Activated B cell treated with CpG ODN at 0.5 μM for 24 hours (primary cell): ENCODE measurements at regions not wholly inside any gene's neighbourhood (a gene's known extent, or its start where the extent isn't known, plus 50 kb on each side); places are given as distances from the start of the nearest gene placed in this dataset.

Experiments
- ATAC-seq: fragments of 200-7000 bp; cut with Tn5 transposase; one replicate; pipeline ENCODE4 v1.10.0; 2021; ENCODE audit warnings: low read depth, mild to moderate bottlenecking, moderate library complexity
- CTCF ChIA-PET: fragments of 350-600 bp; sonication (Branson Sonifier 250); formaldehyde crosslinking; loops from one replicate; lab custom pipeline; 2021; ENCODE audit warnings: antibody characterized with exemption; lab: Charles Lee
- POLR2A ChIA-PET: fragments of 350-600 bp; sonication (Branson Sonifier 250); formaldehyde crosslinking; loops from one replicate; lab custom pipeline; 2021; ENCODE audit warnings: antibody characterized with exemption; lab: Charles Lee
- DNase-seq: peaks from one replicate; pipeline ENCODE4 v3.0.0; 2022
- H3K27ac Mint-ChIP-seq: one replicate; pipeline ENCODE4 v1.8.0; 2020; ENCODE audit warnings: mixed read lengths
- H3K27me3 Mint-ChIP-seq: one replicate; pipeline ENCODE4 v1.8.0; 2021; ENCODE audit warnings: mixed read lengths
- H3K36me3 Mint-ChIP-seq: one replicate; pipeline ENCODE4 v1.8.0; 2021; ENCODE audit warnings: low read depth, mixed read lengths
- H3K4me1 Mint-ChIP-seq: one replicate; pipeline ENCODE4 v1.8.0; 2021; ENCODE audit warnings: mixed read lengths
- H3K4me3 Mint-ChIP-seq: one replicate; pipeline ENCODE4 v1.8.0; 2020; ENCODE audit warnings: mild to moderate bottlenecking, mixed read lengths
- H3K9me3 Mint-ChIP-seq: one replicate; pipeline ENCODE4 v1.8.0; 2020; ENCODE audit warnings: mixed read lengths
- intact Hi-C: fragments of 100-400 bp; cut with micrococcal nuclease; formaldehyde crosslinking; loops from one replicate; pipeline ENCODE4 v1.15.1; 2024
- TF ChIP-seq, protein P1 (sequence below): fragments of 200-600 bp; IDR thresholded peaks from one replicate; pipeline ENCODE4 v1.8.0; 2022; ENCODE audit warnings: antibody characterized with exemption, mild to moderate bottlenecking

DNA sequence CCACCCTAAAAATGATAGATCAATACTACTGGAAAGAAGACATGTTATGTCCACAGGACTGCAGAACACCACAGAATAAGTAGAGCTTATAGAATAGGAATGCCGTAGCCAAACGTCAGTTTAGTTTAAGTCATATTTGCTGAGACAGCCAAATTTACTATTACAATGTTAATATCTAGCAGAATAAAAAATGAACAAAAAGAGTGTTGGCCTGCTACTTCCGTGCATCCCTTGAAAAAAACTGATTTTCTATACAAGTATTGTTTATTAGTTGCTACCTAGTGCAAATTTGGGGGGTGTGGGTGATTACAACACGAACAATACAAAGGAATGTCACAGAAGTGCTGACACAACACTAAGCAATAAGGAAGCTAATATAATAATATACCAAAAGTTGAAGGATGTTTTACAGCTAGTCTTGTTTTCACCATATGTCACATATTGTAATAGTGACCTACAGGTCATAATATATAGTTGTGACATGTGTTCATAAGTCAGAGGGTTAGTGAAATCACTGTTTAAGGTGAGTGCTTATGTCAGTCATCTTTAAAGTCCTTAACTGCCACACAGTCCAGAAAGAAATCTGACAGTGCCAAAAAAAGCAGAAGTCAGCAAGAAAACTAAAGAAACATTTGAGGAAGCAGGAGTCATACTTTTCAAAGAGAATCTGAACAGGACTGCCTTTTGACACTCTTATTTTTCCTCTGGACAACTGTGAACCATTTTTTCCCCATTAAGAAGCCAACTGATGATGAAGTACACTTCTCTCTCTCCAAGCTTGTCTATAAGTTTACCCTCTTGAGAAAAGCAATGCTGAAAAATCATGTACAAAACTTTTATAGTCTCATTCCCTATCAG, 376.4 kb downstream of the ZEB2 start:
- Mint-ChIP-seq H3K36me3 (peaks cover 7% of the 10 kb centered on the region), H3K27ac (no peak overlapping the region), H3K9me3 (no peaks in the 10 kb centered on the region), H3K27me3 (no peaks in the 10 kb centered on the region), H3K4me1 (peaks cover 7% of the 10 kb centered on the region), H3K4me3 (no peak overlapping the region)
- DNase-seq (no peak), ATAC-seq (peak; percentile 42)
- ChIA-PET CTCF (no interaction called here), POLR2A (no interaction called here)
- intact Hi-C loops: no loop called here
- TF ChIP-seq, protein P1, sequence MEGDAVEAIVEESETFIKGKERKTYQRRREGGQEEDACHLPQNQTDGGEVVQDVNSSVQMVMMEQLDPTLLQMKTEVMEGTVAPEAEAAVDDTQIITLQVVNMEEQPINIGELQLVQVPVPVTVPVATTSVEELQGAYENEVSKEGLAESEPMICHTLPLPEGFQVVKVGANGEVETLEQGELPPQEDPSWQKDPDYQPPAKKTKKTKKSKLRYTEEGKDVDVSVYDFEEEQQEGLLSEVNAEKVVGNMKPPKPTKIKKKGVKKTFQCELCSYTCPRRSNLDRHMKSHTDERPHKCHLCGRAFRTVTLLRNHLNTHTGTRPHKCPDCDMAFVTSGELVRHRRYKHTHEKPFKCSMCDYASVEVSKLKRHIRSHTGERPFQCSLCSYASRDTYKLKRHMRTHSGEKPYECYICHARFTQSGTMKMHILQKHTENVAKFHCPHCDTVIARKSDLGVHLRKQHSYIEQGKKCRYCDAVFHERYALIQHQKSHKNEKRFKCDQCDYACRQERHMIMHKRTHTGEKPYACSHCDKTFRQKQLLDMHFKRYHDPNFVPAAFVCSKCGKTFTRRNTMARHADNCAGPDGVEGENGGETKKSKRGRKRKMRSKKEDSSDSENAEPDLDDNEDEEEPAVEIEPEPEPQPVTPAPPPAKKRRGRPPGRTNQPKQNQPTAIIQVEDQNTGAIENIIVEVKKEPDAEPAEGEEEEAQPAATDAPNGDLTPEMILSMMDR: no peak

DNA sequence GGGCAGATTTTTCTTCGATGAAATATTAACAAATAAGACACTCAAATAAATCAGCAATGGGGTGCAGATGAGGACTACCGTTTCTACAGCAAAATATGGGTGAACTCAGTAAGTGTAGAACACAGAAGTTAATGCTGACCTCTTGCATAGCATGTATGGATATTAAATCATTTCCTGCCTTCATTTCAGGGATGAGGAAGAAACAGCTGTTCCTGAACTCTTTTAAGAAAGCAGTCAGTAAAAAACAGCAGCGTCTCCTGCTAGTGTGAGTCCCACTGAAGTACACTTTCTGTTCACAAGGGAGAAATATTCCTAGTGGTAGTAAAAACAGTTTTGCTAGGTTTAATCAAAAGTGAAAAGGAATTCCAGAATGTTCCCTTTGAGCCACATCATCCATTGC, 379.0 kb downstream of the ZEB2 start:
- Mint-ChIP-seq H3K36me3 (peaks cover 11% of the 10 kb centered on the region), H3K9me3 (no peaks in the 10 kb centered on the region), H3K27me3 (no peaks in the 10 kb centered on the region), H3K4me1 (peaks cover 13% of the 10 kb centered on the region), H3K27ac (no peak overlapping the region), H3K4me3 (no peak overlapping the region)
- intact Hi-C loops: no loop called here
- ATAC-seq (no peak), DNase-seq (no peak)
- POLR2A ChIA-PET: no interaction called here
- CTCF ChIA-PET: no interaction called here
- TF ChIP-seq, protein P1: no peak

DNA sequence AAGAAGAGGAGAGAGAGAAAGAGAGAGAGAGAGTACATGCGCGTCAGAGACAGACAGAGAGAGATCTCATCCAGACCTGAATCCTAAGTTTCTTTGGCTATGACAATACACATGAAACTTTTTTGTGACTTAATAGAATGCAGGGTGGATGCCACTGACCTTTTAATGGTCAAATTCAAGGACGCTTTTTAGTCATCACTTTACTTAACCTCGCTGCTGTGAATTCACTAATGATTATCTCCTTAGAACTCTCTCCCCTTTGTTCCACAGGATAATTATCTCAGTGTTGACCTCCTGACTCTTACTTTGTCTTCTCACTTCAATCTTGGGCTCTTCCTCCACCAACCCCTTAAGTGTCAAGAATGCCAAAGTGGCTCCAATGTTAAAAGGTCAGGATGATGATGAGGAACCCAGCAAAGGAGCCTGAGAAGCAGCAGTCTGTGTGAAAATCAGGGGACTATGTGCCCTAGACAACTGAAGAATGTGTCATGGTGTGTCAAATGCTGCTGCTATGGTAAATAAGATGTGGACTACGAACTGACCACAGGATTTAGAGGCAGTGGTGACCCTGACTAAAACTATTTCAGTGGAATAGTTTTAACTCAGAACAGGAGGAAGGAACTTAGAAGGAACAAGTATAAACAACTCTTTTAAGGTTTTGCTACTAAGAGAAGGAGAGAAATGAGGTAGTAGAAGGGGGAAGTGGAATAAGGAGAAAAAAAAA, 382.1 kb downstream of the ZEB2 start:
- Mint-ChIP-seq H3K36me3 (peaks cover 15% of the 10 kb centered on the region), H3K27ac (no peak overlapping the region)

DNA sequence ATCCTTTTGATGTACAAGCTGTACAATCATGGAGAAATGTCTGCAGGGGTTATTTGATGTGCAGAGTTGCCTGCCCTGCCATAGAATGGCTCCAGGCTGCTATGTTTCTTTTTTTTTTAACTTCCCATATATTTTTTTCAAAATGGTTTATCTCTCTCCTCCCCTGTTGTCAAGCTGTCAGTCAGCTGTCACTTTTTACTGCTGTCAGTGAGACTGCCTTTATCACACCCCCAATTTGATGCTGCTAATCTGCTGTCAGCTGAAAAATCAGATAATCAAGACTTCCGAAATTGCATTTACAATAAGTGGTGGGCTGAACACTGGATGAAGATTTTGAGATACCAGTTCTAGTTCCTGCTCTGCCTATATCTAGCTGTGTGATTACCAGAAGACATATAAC, 382.6 kb downstream of the ZEB2 start:
- intact Hi-C loops: no loop called here
- peaks cover 6% of the 10 kb centered on the region for H3K4me1 Mint-ChIP-seq
- TF ChIP-seq, protein P1: no peak
- ChIA-PET CTCF (no interaction called here), POLR2A (no interaction called here)
- peaks cover 15% of the 10 kb centered on the region for H3K36me3 Mint-ChIP-seq
- no peak for DNase-seq
- H3K27me3 Mint-ChIP-seq: no peaks in the 10 kb centered on the region
- no peak for ATAC-seq
- no peaks in the 10 kb centered on the region for H3K9me3 Mint-ChIP-seq
- no peak overlapping the region for H3K27ac Mint-ChIP-seq
- no peak overlapping the region for H3K4me3 Mint-ChIP-seq

More for the DNA sequence above, 382.1 kb downstream of the ZEB2 start:
- TF ChIP-seq, protein P1: no peak
- intact Hi-C loops: no loop called here
- no peaks in the 10 kb centered on the region for H3K27me3 Mint-ChIP-seq
- H3K4me1 Mint-ChIP-seq: peaks cover 6% of the 10 kb centered on the region
- POLR2A ChIA-PET: no interaction called here
- no peak for ATAC-seq
- no peak for DNase-seq
- CTCF ChIA-PET: no interaction called here
- H3K9me3 Mint-ChIP-seq: no peaks in the 10 kb centered on the region
- no peak overlapping the region for H3K4me3 Mint-ChIP-seq

DNA sequence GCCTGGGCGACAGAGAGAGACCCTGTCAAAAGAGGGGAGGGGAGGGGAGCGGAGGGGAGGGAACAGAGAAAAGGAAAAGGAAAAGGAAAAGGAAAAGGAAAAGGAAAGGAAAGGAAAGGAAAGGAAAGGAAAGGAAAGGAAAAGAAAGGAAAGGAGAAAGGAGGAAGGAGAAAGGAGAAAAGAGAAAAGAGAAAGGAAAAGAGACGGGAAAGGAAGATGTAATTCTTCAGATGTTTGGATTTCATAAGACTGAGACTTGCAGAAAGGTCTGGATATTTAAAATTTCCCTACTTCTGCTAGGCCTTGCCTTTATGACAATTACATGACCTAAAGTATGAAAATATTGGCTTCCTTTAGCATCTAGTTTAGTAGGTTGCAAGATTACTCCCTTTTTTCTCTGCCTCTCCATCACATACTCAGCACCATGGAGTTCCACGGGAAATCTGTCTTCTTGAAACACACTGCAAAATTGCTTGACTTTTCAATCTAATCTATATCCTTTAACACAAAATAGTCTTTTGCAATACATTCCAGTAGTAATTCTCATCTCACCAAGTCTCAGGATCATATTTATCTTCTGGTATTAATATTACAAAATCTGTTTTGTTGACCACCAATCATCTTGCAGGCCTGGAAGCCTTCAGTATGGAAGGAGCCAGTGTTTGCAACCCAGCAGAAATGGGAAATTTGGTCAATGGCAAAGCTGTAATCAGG, 383.5 kb downstream of the ZEB2 start:
- TF ChIP-seq, protein P1: no peak
- Mint-ChIP-seq H3K9me3 (no peaks in the 10 kb centered on the region), H3K36me3 (peaks cover 14% of the 10 kb centered on the region), H3K27ac (no peak overlapping the region), H3K4me1 (peaks cover 6% of the 10 kb centered on the region), H3K4me3 (no peak overlapping the region), H3K27me3 (no peaks in the 10 kb centered on the region)
- no peak for DNase-seq
- POLR2A ChIA-PET: no interaction called here
- intact Hi-C loops: no loop called here
- ATAC-seq: no peak
- CTCF ChIA-PET: no interaction called here
